ENCODE measurements at regions not wholly inside any gene's neighbourhood (a gene's known extent, or its start where the extent isn't known, plus 50 kb on each side); places are given as distances from the start of the nearest gene placed in this dataset.

DNA sequence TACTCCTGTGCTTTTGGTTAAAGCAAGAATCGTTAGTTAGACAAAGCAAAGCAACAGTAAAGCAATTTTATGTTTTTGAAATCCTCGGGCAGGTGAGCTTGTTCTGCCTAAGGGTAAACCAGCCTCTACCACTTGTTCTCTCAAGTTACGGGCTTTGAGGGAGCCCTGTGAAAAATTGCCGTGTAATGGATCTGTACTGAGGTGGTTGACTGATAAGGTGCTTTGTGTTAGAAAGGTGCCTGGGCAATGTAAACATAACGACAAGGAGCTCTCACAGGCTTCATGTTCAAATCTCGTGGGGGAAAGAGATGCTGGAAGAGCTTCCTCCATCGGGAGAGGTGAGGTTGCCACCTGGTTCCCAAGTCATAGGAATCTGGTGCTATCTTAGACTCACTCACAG, 111.8 kb downstream of the TRAPPC11 start:
- TF ChIP-seq, protein P1, sequence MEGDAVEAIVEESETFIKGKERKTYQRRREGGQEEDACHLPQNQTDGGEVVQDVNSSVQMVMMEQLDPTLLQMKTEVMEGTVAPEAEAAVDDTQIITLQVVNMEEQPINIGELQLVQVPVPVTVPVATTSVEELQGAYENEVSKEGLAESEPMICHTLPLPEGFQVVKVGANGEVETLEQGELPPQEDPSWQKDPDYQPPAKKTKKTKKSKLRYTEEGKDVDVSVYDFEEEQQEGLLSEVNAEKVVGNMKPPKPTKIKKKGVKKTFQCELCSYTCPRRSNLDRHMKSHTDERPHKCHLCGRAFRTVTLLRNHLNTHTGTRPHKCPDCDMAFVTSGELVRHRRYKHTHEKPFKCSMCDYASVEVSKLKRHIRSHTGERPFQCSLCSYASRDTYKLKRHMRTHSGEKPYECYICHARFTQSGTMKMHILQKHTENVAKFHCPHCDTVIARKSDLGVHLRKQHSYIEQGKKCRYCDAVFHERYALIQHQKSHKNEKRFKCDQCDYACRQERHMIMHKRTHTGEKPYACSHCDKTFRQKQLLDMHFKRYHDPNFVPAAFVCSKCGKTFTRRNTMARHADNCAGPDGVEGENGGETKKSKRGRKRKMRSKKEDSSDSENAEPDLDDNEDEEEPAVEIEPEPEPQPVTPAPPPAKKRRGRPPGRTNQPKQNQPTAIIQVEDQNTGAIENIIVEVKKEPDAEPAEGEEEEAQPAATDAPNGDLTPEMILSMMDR (conservative IDR thresholded peaks at IDR 0.05 in 1 of 2, IDR thresholded peaks at IDR 0.05 in 1 of 2; ENCODE audit: extremely low read depth in 1 of 2, insufficient read depth in 1 of 2, low read depth in 1 of 2, low read length in 2 of 2): no peak
- no peak for TF ChIP-seq EZH2 (IDR thresholded peaks at IDR 0.05; ENCODE audit: borderline replicate concordance, low read length)

All from mammary epithelial cell (primary cell).